ENCODE measurements at regions not wholly inside any gene's neighbourhood (a gene's known extent, or its start where the extent isn't known, plus 50 kb on each side); places are given as distances from the start of the nearest gene placed in this dataset.
A peak's percentile ranks its signal among the peaks of the same experiment; 100 is the strongest.

- intact Hi-C loops (cut with micrococcal nuclease; ENCODE audit: unreplicated experiment): no loop called here
- Histone ChIP-seq H3K4me2 (ENCODE audit: low read length) (peak overlapping the region; percentile 63), H3K79me2 (ENCODE audit: insufficient read depth, low read depth, low read length) (no peaks in the 10 kb centered on the region), H3K4me1 (ENCODE audit: insufficient read depth, low read length, poor library complexity, severe bottlenecking) (peaks cover 45% of the 10 kb centered on the region), H4K20me1 (ENCODE audit: insufficient read depth, low read length) (no peaks in the 10 kb centered on the region), H3K36me3 (ENCODE audit: insufficient read depth, low read length) (no peaks in the 10 kb centered on the region), H3K9me3 (ENCODE audit: low read length) (no peaks in the 10 kb centered on the region), H2AFZ (ENCODE audit: low read length) (peak overlapping the region; percentile 90; the same call in 1 of the 2 replicates), H3K9me2 (ENCODE audit: insufficient read depth, low read length) (no peaks in the 10 kb centered on the region), H3K4me3 (ENCODE audit: low read depth, low read length, poor library complexity, severe bottlenecking) (no peak overlapping the region), H3K27ac (ENCODE audit: low read depth, low read length, poor library complexity, severe bottlenecking) (no peak overlapping the region)
- ChIA-PET CTCF (ENCODE audit: unreplicated experiment) (interaction anchor here (1.3 kb wide), 2 partner anchors 13 to 66 kb away, joined by 3 to 4 read pairs; no protein-coding TSS in a partner anchor), POLR2A (interaction anchor here (1.1 to 2.2 kb wide), 5 partner anchors 10 to 84 kb away, joined by 3 to 7 read pairs (median 5); no protein-coding TSS in a partner anchor)
- BruUV-seq (replicated peaks): no TSS peak
- TF ChIP-seq CTCF (conservative IDR thresholded peaks at IDR 0.05; ENCODE audit: low read length): no peak
- TF ChIP-seq EZH2phosphoT487 (IDR thresholded peaks at IDR 0.05; ENCODE audit: borderline replicate concordance, low read depth, low read length): no peak
- DNase-seq (ENCODE audit: low spot score): no peak
Observed at GRCh38 chr6:90460051-90460450, 126.8 kb downstream of the MAP3K7 start.

GRCh38 chr6:90459225-90459758 is 127.6 kb downstream of the MAP3K7 start:
- TF ChIP-seq CTCF (conservative IDR thresholded peaks at IDR 0.05; ENCODE audit: low read length) (no peak), EZH2phosphoT487 (IDR thresholded peaks at IDR 0.05; ENCODE audit: borderline replicate concordance, low read depth, low read length) (no peak)
- no peaks in the 10 kb centered on the region for H3K9me2 ChIP-seq (ENCODE audit: insufficient read depth, low read length)
- peak overlapping the region; percentile 90 for H2AFZ ChIP-seq (ENCODE audit: low read length)
- ChIA-PET CTCF (ENCODE audit: unreplicated experiment) (interaction anchor here (0.9 to 1.3 kb wide), 3 partner anchors 12 to 66 kb away, joined by 3 to 4 read pairs (median 3); no protein-coding TSS in a partner anchor), POLR2A (interaction anchor here (0.7 to 2.2 kb wide), 8 partner anchors 11 to 548 kb away, joined by 3 to 7 read pairs (median 3); no protein-coding TSS in a partner anchor)
- H4K20me1 ChIP-seq (ENCODE audit: insufficient read depth, low read length): no peaks in the 10 kb centered on the region
- no peaks in the 10 kb centered on the region for H3K79me2 ChIP-seq (ENCODE audit: insufficient read depth, low read depth, low read length)
- no peaks in the 10 kb centered on the region for H3K36me3 ChIP-seq (ENCODE audit: insufficient read depth, low read length)
- H3K9me3 ChIP-seq (ENCODE audit: low read length): no peaks in the 10 kb centered on the region
- intact Hi-C loops (cut with micrococcal nuclease; ENCODE audit: unreplicated experiment): loop anchor here (5.0 kb wide), 1 partner anchor 172 kb away; no protein-coding TSS in a partner anchor
- H3K4me3 ChIP-seq (ENCODE audit: low read depth, low read length, poor library complexity, severe bottlenecking): peak overlapping the region; percentile 30
- peaks cover 45% of the 10 kb centered on the region for H3K4me1 ChIP-seq (ENCODE audit: insufficient read depth, low read length, poor library complexity, severe bottlenecking)
- DNase-seq (ENCODE audit: low spot score): peak; percentile 63
- peak overlapping the region; percentile 63 for H3K4me2 ChIP-seq (ENCODE audit: low read length)
- no TSS peak for BruUV-seq (replicated peaks)
- no peak overlapping the region for H3K27ac ChIP-seq (ENCODE audit: low read depth, low read length, poor library complexity, severe bottlenecking)
